Hippocampal formation (tissue), 2 donors: ENCODE measurements at regions not wholly inside any gene's neighbourhood (a gene's known extent, or its start where the extent isn't known, plus 50 kb on each side); places are given as distances from the start of the nearest gene placed in this dataset.

Experiments used
- DNase-seq, 2 donors: peaks; one replicate each; lab custom pipeline; 2025; lab: John Stamatoyannopoulos, UW

DNA sequence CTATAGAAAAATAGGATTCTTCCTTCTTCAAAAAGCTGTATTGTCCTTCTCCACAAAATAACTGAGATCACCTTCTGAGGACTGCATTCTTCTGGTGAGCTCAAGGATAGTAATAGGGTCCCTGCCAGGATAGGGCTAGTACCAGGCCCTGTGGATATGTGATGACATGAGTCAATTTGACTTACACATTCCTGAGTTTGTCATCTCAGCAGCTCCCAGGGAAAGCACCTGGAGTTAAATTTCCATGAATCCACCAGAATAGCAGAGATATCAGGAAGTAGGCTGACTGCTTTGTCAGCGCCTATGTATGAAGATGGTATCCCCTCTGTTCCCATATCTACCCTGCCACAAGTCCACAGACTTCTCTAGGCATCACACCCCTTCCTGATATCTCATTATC is 225.8 kb downstream of the PMP22 start:
- no peak for DNase-seq

DNA sequence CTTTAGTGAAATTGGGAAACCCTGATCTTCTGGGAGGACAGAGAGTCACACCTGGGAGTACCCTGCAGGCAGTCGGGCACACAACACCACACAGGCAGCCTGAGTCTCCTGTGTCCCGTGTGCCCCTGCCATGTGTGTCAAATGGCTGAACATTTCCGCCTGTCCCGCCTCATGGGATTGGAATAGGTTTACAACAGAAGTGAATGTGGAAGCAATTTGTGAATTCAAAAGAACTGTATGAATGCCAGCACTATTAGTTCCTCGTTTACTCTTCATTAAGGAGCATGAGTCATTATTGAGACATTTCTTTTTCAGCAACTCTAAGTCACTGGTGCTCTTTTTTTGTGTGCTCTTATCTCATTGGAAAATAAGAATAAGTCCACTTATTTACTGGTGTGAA is 226.5 kb downstream of the PMP22 start:
- DNase-seq = no peak

DNA sequence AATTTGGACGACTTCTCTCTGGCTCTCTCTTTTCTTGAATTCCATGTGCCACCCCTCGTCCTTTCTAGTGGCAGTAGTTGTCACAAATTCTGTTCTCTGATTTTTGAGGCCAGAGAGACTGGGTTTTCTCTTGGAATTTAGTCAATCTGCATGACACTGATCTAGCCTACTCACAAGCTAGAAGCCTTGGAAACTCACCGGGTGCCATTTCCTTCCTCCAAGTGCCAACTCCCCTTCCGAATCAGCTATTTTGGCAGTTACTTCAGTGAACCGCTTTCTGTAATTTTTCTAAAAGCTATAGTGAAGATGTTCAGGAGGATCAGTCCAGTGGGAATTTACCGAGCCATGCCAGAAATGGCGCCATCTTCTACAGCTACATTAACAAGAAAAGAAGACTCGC is 228.9 kb downstream of the PMP22 start:
- DNase-seq = no peak

DNA sequence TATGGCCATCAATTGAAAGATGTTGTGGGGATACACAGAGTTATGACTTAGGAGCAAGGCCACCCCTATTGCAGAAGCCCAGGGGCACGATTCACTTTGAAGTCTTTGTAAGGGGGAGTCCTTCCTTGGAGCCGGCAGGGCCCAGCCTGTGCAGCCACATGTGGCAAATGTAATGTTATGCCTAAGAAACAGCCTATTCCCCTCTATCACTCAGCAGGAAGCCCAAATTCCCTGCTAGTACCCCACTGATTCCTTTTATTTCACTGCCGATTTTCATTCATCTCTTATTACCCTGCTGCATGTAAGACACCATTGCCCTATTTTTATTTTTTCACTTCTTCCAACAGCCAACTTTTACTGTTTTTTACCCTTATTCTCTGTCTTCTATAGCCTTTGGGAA is 233.2 kb downstream of the PMP22 start:
- no peak for DNase-seq

DNA sequence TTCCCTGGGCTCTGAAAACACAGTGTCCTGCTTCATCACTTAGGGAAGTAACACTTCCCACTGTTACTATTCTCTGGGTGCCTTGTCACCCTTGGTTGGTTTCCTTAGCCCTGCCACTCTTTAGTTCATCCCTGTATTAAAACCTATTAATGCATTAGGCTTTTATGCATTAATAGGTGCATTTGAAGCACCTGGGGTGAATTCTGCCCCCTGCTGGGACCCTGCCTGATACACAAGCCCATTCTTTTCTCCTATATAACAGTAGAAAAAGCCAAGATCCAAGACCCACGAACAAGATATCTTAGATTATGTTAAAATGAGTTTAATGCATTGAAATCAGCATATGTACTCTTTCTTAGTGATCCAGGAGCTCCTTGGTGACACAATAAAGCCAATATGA is 235.7 kb downstream of the PMP22 start:
- no peak for DNase-seq

DNA sequence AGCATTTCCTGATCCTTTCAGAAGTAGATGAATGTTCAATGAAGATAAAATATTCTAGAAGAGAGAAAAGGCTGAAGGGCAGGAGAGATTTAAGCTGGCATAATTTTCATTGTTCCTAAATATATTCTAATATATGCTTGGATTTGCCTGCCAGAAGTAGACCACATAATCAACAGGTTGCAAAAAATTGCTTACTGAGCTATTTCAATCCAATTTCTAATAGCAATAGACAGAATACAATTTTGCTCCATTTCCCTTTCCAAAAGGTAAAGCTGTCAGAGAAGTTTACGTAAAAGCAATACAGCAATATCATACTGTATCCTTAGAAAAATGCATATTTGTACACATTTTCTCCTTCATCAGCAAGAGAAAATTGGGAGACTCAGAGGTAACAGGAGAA is 237.3 kb downstream of the PMP22 start:
- no peak for DNase-seq

DNA sequence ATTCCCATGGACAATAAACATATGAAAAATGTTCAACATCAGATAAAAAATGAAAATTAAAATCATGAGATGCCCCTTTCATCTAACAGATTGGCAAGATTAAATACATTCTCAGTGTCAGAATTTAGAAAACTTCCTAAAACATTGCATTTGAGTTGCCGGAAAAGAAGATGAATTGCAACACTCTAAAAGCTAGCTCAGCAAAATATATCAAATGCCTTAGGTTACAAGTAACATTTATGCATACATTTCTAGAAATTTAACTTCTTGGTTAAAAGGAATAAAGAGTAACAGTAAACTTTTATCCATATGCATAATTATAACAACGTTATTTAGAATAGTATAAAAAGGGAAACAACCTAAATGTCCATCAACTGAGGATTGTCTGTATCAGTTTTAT is 239.0 kb downstream of the PMP22 start:
- no peak for DNase-seq

DNA sequence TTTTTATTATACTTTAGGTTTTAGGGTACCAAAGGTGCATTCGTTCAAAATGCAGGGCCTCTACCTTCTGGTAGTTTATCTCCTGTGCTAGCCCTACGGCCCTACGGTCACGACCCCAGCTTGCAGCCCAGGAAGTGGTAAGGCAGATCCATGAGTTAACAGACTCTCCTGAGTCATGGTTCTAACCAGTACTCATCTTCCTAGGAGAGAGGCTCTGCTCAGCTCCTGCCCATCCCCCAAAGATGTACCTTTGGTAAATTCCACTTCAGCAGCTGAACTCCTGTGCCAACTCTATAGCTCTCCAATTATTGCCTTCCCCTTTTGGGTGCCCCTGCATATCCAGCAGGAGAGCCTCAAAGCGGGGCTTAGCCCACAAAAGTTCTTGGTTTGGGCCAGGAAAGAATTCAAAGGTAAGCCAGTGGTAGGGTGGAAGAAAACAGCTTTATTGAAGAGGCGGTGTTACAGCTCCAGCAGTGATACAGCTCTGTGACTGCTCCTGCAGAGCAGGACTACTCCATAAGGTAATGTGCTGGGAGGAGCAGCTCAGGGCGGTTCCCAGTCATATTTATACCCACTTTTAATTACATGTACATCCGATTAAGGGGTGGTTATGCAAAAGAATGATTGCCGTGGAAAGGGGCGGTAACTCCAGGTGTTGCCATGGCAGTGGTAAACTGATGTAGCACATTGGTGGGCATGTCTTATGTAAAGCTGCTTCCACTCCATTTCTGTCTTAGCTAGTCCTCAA is 241.4 kb downstream of the PMP22 start:
- no peak for DNase-seq

DNA sequence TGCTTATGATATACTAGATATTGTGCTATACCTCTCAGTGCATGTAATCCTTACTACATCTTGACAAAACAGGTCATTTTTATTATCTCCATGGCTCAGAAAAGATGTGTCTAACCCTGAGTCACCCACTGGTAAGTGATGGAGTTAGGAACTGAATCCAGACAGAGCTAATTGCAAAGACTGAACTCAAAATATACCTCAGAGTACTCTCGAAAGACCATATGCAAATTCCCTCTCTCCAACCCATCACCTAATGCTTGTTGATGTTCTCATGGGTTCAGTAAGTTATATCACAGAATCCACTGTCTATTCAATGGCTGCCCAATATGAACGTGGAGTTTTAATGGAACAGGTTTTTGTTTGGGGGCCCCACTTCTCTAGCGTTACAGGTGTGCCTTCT is 246.0 kb downstream of the PMP22 start:
- DNase-seq = no peak

DNA sequence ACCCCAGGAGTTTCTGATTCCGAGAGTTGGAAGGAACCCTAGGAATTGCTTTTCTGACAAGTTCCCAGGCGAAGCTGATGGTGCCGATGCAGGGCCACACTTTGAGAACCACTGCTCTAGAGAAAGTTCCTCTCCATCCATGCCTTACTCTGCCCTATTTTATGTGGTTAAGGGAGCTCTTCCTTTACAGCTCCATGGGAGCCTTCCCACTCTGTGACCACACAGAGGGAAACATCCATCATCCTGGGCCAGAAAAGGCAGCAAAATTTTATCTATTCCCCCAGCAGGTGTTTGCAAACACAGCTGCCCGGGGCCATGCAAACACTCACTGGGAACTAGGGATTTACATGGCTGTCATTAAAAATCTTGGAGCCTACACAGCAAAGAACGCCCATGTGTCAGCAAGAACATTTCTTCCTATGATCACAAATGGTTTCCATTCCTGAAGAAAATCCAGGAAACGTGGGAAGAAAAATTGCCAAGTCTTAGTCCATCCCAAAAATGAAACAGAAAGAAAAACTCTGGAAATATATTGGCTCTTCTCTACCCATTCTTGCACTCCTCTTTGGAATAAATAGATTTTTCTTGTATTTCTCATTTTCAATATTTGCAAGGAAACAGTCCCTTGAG is 252.7 kb downstream of the PMP22 start:
- DNase-seq = no peak

DNA sequence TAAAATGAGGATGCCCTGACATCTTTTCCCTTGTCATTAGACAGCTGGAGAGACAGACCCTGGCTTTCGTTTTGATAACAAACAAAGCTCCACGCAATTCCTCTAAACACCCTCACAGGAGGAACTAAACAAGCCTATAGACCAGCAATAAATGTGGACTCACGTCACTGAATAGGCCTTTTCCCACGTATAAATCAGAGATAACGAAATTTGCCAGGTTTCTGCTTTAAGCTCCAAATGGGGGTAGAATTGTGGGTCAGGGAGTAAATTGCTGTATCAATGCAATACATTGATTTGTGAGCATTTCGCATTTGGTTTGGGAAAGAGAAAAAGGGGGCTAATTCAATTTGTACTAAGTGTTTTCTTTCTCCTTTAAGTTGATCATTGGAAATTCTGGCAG is 256.0 kb downstream of the PMP22 start:
- DNase-seq = no peak

DNA sequence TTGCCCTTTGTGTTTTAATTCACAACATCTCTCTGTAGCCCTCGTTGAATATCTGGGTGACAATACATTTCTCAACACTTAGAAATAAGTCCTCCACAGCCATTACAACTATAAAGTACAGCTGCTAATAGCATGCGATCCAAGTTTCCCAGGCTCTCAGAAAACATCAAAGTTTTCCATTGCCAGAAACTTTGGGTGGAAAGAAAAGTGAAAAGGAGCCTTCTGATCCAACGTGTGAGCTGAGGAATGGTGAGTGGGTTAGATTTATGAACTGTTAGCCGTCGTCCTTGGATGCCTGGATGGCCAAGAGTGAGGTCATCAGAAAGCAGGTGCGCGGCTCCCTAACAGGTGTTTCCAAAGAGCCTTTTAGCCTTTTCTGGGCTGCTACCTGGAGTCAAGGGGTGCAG is 258.0 kb downstream of the PMP22 start:
- DNase-seq = no peak

DNA sequence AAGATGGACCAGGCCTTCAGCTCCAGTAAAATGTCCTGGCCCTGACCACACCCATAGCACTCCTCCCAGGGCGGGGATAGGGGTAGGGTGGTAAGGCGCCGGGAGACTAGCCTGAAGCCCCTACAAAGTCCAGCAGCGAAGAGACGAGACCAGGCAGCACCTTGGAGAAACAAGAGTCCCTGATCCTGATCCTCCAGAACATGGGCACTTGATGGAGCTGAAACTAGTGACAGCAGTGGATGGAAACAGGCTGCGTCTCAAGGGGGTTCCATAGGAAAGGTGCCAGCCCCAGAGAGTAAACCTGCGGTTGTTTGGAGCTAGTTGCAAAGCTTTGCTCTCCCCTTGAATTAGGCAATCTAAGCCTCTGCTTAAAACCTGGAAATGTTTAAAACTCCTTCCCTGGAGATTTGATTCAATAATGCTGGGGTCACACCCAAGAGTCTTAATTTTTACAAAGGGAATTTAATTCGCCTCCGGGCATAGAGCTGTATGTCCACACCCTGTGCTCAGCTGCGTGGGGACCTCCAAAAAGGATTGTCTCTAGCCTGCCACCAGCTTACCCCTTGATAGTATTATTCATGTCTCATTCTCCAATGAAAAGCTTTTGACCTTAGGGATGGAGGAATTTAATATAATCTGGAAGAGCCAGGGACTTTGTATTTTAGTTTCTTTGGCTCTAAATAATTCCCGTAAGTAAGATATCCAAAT is 258.6 kb downstream of the PMP22 start:
- no peak for DNase-seq

DNA sequence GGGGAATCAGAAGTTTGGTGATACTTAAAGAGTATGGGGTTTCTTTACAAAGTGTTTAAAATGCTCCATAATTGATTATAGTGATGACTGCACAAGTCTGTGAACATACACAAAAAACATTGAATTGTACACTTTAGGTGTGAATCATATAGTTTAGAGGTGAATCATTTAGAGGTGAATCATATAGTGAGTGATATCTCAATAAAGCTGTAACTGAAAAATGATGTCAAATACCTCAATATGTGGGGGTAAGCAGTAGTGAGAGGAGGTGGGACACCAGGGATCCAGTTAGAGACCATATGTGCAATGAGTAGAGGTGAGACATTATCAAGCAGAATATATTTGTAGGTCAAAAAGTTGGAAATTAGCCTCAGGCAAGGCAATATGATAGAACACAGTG is 264.5 kb downstream of the PMP22 start:
- no peak for DNase-seq

DNA sequence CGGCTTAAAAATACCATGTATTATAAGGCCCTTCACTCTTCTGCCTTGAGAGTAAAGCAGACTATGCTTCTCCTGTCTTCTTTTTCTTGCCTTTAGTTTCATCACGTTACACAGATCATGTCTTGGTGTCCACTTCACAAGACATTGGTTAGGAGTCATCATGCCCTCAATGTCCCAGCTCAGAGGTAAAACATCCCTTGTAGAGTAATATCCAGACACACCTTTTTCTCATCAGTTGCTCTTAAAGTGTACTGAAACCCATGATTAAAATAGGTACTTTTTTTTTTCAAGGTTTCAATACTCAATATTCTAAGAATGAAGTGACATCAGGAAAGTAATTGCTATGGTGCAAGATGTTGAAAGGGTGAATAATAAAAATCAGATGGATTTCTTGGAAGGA is 267.8 kb downstream of the PMP22 start:
- no peak for DNase-seq

DNA sequence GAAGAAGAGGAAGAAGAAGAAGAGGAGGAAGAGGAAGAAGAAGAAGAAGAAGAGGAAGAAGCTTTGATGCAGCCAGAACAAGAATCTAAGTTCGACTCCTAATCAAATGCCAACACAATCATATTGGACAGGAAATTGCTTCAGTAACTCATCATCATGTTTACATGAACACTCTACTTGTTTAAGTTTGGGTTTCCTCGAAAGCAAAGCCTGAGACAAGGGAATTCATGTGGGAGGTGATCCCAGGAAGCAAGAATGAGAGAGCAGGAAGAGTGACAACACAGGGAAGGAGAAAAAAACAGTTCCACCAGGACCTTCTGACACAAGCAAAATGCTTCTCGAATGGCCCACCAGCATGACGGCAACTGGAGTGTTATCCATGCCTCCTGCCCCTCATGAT is 279.0 kb downstream of the PMP22 start:
- no peak for DNase-seq

DNA sequence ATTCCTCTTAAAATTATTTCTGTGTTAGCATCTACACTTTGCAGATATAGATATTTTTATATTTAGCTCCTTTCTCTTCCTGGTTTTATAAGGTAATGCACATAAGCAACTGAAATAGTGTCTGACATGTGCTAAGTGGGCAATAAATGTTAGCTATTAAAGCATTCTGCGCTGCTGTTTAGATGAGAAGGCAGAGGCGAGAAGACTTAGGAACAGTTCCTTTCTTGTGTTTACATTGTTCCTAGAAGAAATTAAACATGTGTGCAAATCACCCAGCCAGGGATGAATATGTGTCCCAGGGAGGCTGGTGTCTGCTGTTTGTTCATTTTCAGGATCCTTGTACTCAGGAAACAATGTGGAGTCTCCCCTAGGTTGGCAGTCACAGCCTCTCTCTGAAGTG is 292.3 kb downstream of the PMP22 start:
- DNase-seq = no peak

DNA sequence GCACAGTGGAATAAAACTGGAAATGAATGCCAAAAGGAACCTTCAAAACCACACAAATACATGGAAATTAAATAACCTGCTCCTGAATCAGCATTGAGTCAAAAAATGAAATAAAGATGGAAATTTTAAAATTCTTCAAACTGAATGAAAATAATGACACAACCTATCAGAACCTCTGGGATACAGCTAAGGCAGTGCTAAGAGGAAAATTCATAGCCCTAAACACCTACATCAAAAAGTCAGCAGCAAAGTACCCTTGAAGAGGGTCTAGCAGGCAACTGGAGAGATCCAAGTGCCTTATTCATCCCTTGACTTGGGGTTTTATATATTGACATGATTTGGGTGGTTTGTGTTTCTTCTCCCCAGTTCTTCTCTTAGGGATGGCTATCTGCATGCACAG is 294.1 kb downstream of the PMP22 start:
- no peak for DNase-seq

DNA sequence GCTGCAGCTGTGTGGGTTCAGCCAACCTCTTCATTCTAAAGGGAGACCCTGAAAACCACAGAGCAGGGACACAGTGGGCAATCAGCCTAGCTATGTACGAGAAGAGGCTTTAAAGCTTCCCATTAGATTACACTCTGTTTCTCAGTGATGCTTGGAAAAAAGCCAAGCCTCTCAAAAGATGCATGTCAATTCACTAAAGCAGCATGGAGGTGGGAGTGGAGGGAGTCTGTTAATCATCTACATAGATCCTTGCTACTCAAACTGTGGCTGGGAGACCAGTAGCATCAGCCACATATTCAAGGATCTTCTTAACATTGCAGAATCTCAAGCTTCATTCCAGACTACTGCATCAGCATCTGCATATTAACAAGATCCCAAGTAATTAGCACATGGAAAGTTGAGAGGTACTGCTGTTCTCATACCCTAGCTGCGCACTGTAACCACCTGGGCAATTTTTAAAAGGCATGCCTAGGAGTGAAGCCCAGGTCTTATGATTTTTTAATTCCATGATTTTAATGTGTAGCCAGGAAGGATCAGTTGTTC is 305.9 kb downstream of the PMP22 start:
- DNase-seq = no peak

DNA sequence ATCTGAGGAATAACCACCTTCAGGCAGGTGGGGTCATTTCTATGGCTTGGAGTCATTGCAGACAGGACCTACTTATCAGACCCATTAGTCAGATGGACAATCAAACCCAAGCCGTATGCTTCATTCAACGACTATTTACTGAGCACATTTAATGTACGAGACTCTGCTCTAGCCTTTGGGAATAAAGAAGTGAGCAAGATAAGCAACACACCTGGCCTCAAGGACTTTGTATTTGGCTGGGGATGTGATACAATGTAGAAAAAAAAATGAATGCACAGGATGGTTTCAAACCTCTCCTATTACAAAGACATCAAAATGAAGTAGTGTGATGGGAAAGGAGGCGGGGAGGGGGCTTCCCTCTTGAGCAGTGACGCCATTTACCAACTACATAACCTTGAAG is 311.7 kb downstream of the PMP22 start:
- no peak for DNase-seq

DNA sequence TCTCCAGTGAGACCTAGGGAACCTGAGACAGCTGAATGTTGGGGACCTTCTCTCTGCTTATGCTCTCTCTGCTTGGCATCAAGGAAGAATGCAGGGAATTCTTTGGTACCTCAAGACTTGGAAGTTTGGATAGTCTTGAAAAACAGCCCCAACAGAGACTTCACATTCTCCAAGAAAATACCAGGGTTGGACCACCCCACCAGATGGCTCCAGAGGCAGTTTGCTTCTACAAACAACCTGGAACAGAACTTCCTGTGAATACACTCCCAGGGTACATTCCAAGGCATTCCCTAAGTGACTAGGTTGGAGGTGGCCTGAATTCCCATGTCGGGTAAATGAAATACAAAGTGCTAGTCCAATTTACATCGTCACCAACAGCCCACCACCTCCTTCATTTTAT is 314.4 kb downstream of the PMP22 start:
- no peak for DNase-seq

DNA sequence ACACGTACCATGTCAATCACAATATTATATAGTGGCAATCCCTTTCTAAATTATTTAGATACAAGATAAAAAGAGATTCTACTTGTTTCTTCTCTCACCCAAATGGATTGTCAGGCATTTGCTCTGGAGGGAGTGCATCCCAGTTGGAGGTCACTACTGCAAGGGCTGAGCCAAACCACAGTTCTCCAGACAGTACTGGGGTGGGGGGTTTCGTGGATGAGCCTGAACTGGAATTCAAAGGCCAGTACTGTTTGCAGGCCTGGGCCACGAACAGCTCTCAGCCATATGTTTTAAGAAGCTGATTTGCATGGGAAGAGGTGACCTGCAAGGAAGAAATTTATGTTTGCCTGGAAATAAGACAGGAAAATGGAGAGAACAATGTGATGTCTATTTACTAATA is 314.9 kb downstream of the PMP22 start:
- DNase-seq = no peak

DNA sequence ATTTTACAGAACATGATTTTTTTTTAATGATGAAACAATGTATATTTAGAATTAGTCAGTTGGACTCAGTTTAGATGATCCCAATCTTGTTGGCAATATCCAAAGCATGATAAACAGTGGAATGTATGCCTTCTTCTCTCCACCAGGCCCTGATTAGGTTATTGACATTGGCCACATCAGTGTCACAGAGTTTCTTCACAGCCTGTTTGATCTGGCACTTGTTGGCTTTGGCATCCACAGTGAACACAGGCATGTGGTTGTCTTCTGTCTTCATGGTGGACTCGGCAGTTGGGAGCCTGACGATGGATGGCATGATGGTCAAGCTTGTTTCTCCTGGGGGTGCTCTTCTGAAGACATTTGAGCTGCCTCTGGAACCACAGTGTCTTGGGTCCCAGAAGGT is 317.5 kb downstream of the PMP22 start:
- DNase-seq = no peak
